HG03280 (cell line): ENCODE measurements at regions not wholly inside any gene's neighbourhood (a gene's known extent, or its start where the extent isn't known, plus 50 kb on each side); places are given as distances from the start of the nearest gene placed in this dataset.

ENCODE experiments used
- ATAC-seq: cut with Tn5 transposase; IDR thresholded peaks from one replicate; pipeline ENCODE4 v1.9.1; 2021; ENCODE audit warnings: mild to moderate bottlenecking, moderate library complexity; ENCODE audit not compliant: unreplicated experiment

DNA sequence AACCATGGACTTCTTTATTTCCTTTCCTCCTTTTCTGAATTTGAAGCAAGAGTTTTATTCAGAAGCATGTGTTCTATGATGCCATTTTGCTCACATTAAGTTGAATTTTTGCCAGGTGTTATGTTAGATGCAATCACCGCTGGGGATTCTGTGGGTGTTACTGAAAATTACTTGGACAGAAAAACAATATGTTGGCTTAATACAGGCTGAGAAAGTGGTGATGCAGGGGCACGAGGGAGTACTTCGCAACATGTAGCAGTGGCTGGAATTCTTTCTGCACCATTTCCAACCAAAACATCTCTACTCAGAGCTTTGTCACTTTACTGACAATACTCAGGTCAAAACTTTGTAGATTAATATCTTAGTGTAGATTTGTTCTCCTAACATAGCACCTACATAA is 109.2 kb upstream of the PCDH18 start:
- no peak for ATAC-seq

DNA sequence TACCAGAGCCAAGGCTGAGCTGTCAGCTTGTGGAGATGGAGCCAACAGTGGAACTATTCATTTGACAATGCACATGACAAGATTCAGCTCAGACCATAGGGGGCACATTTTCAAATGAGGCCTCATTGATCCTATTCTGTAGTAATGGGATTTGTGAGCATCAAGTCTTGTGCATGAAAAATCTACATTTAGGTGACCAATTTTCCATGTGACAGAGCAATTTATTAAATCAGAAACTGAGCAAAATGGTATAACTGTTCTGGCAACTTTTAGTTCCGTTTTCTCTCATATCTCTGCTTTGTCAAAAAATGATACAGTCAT is 108.5 kb upstream of the PCDH18 start:
- no peak for ATAC-seq

DNA sequence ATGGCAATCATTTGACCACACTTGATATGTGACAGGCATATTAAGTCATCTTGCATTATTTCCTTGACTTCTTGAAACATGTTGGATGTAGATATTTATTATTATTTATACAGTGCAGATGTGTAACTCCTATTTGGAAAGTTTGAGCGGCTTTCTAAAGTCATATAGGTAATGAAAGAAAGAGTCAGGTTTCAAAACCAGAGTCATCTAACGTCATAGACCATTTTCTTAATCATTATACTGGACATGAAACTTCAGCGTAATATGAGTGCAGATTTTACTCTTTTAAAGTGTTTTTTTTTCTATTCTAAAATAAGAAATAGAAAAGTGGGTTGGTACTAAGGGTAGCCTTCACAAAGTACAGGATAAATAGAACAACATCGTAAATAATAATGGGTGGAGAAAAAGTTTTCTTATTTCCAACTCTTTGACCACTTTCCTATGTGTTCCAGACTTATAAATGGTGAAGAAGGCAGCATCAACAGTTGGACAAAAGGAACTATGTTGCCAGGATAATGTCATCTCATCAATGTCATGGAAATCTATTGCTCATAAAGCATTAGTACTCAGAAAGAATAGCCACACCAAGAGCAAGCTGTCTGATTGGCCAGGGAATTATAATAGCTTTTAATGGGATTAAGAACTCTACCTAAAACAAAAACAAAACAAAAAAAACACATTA is 108.0 kb upstream of the PCDH18 start:
- ATAC-seq, result peak; percentile 77

DNA sequence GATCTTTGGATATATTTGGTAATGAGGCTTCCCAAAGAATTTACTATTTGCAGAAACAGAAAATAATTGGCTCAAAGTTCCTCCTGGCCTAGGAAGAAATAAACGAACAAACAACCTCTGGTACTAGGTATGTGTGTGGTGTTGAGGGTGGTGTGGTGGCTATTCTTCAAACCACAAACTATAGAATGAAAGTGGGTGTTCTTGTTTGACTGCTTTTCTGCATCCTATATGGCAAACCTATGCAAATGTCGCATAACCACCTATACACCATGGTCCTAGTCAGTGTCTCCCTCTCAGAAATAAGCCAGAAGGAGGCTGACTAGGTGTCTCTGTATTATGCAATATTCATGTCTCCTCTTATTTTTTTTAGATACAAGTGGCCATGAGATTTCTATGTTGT is 106.6 kb upstream of the PCDH18 start:
- no peak for ATAC-seq

DNA sequence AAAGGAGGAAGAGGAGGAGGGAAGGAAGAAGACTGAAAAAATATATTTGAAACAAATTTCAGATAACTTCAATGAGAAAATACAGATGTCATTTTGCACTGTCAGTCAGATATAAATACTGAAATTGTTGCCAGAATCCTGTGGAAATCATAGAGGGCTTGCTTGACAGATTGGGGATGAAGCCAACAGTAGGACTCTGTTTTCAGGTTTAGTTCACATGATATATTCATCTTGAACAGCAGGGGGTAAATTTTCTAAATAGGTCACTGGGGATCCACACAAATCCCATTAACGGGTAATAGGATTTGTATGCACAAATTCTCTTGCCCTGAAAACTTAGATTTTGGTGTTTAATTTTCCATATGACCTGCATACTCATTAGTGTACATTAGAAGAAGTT is 103.3 kb upstream of the PCDH18 start:
- ATAC-seq, result no peak

DNA sequence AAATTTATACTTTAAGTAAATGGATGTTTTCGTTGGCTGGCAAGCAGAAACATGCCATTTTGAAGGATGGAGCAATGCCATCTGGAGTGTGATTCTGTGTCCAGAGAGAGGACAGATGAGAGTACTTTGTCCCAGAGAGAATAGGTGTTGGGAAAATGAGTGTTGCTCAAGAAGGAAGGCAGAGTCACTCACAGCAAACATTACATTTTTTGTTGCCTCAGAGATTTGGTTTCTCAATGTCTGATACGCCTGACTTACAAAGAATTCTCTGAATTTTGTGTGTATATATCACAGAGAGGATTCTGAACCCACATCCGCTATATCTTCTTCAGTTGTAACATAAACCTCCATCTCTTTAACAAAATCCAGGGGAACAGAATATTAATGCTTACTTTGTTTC is 102.8 kb upstream of the PCDH18 start:
- no peak for ATAC-seq

DNA sequence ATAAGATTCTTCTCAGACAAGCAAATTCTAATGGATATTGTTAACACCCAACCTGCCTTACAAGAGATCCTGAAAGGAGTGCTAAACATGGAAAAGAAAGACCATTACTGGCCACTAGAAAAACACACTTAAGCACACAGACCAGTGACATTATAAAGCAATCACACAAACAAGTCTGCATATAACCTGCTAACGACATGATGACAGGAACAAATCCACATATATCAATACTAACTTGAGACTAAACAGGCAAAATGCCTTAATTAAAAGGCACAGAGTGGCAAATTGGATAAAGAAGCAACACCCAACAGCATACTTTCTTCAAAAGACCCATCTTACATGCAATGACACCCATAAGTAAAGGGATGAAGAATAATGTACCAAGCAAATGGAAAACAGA is 100.5 kb upstream of the PCDH18 start:
- no peak for ATAC-seq

DNA sequence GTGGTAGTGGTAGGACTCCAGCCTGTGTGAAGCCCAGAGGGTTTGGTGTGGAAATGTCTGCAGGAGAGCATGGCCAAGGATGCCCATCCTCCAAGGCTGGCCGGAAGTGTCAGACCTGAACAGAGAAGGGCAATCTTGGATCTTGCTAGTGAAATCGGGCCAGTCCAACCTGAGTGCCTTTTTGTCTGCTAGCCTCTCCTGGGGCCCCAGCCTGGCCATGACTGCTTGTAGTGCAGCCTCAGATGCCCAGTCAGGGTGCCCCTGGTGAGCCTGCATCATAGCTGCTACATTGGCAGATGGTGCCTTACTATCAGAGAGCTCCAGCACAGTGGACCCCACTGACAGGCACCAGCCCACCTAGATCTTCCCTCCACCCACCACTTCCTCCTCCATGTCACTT is 99.3 kb upstream of the PCDH18 start:
- ATAC-seq, result no peak

DNA sequence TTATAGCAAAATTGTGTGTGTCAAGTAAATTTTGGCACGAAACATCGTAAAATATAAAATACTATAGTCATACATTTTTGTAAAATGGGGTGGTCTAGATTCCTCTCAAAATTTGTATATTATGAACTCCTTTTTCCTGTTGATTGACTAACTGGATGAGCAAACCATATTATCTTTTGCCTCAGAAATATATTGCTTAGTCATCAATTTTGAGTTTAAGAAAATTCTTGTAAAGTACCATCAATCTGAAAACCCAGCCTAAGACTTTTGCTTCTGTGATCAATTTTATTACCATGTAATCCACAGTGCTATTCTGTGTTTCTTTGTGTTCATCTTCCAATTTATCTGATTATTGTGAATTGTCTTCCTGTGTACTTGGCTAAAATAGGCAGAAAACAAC is 98.0 kb upstream of the PCDH18 start:
- no peak for ATAC-seq

DNA sequence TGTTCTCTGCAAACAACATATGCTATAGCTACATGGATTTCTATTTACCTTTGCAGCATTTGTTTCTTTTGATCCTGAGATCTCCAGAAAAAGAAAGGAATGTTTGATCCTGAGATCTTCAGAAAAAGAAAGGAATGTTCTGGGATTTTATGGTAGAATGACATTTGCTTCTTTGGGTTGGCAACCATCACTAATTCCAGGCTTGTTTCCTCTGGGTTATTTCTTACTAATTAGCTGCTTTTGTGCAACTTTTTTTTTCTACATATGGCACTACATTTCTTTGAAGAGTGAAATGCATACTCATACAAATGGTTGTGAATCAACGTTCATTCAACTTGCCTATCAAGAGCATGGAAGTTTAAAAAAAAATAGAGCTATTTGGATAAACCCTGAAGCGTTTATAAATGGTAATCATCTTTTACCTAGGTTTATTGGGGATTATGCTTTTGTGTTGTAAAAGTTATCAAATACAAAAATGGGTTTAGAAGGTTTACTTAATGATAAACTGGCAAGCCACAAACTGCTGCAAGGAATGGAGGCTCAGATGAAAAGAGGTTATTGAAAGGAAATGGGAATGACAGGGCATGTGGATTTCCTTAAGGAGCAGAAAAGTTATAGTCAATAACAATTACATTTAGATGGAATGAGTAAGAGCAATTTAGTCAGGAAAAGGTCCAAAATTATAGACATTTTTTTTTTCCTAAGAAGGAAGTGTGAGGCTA is 95.6 kb upstream of the PCDH18 start:
- ATAC-seq, result no peak

DNA sequence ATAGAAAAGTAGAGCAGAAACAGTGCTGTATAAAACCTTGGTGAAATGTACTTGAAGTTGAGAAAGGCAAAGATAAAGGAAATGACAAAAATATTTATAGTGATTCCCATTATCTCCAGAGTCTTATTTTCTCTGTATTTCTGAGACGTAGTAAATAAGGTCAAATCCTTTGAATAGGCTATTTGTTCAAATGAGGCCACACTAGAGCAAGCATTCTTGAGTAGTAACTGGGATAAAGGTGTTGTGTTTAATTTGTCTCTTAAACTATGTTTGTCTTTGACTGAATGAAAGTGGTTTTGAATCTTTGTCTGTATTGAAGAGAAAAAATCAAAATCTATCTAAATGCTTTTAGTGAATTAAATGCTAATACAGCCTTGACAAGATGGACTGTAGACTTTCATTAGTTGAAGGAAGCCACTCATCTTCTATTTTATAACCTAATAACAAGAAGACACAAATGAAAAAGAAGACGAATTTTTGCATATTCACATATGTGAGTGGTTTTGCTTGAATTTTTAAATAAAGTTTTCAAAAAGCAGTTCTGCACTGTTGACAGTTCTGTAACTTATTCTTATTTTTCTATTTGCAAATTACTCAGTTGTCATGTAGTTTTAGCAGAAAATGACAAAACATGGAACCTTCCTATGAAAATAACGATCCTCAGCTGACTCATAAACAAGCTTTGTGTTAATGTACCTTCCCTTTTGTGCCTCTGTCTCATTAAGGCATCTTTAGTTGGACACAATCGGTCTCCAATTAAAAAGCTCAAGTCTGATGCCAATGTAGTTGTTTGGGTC is 94.8 kb upstream of the PCDH18 start:
- no peak for ATAC-seq

DNA sequence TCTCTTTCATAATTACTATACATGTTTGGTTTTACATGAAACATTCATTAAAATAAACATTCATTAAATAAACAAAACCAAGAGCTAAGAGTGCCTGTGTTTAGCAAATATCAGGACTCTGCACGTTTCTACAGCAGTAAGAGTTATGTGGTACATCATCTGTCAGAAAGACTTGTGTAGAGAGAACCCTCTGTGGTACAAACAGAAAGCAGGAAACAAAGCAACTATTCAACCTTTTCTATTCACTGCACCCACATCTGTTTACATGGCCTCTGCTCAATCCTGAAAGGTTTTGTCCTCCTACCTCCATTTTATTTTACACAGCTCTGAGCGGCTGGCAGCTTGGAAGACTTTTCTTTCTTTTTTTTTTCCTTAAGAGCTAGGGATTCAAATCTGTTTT is 90.7 kb upstream of the PCDH18 start:
- no peak for ATAC-seq

DNA sequence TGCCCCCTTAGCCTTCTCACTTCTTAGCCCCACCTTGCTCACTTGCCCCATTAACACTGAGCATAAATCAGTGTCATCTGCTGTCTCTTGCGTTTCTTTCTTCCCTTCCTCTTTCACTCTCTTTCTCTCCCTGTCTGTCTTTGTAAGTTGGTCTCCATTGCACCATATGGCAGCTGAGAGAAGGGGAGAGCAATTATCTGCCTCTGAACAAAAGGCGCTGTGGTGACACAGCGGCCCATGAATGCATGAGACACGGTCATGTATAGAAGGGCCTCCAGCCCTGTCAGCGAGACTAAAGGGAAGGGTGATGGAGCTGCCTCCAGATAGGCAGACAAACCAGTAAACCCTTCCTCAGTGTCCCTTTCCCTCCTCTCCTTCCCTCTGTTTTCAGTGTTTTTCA is 88.8 kb upstream of the PCDH18 start:
- ATAC-seq, result no peak

DNA sequence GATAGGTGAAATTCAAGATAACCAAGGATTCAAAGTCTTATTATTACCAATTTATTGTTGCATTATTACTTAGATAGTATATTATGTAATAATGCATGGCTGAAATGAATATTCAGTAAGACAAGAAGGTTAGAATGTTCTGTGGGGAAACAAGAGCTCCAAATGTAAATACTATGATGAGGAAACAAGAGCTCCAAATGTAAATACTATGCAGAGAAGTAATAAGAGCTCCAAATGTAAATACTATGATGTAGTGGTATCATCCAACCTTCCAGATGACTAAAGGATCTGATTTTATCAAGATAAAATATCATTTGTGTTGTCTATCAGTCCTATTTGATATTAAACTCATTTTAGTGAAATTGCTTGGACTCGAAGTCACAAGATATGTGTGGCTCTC is 82.2 kb upstream of the PCDH18 start:
- no peak for ATAC-seq

DNA sequence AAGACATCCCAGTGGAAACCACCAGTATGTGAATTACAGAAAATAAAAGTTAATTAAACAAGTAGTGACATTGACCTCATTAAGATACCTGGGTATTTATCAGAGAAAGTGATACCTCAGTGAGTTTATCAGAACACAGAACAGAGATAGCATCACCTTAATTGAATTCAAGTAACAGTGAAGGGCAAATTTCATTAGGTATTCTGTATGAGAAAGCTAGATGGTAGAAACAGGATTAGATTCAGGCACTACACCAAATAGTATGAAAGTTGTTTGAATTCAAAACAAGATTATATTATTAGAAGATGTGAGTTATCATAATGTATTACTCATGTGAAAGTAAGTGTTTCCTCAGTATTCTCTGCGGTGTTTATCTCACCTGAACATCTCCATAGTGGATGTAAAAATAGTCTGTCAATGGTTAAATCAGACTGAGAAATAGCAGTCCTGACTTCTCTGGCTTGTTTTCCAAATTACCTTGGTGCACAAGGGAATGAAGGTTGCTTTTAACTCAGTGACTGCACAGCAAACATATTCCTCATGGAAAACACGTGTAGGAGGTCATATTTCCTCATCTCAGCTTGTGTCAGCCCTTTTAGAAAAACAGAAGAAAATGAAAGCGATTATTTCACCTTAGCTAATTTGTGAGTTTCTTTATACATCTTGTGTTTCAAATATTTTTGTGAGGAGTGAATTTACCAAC is 79.9 kb upstream of the PCDH18 start:
- ATAC-seq, result no peak

DNA sequence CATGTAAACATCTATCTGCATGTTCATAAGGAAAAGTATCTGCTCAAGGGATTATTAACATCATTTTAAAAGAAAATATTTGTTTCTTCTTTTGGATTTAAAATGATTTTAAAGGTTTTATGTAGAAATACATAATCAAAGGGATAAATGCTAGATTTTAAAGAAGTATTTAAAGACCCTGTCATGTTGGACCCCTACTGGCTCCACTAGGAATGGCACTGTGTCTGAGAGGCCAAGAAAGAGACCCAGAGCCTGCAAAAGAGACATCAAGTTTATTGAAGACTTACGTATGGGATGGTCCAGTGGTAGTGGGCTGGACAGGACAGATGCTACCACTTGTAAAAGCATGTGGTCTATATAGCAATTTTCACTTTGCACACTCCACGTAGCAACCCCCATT is 78.7 kb upstream of the PCDH18 start:
- ATAC-seq, result no peak

DNA sequence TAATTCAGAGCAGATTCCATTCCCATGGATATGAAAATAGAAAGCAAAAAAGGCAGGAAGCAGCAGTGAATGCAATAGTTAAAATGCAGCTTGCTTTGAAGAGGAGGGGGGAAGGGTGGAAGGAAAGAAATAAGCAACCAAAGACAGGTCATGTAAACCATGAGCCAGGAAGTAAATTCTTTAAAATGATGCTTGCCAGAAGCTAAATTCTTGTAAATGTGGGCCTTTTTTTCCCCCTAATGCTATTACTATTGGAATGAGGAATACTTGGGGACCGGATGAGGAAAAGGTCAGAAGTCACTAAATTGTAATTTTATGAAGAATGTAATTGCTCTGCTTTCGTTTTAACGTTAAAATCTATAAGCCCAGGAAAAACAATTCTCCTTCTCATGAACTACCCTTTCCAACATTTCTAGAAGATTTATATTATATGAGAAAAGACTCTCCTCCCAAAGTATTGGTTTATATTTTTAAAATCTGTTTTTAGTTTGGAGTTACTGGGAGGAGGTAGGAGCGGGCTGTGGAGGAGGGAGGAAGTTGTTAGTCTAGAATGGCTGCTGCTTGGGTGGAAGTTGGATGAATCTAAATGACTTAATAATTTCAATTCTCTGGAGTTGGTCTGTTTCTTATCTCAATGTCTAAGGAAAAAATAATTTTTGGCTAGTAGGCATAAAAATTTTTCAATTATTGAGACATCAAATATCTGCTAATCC is 77.6 kb upstream of the PCDH18 start:
- no peak for ATAC-seq

DNA sequence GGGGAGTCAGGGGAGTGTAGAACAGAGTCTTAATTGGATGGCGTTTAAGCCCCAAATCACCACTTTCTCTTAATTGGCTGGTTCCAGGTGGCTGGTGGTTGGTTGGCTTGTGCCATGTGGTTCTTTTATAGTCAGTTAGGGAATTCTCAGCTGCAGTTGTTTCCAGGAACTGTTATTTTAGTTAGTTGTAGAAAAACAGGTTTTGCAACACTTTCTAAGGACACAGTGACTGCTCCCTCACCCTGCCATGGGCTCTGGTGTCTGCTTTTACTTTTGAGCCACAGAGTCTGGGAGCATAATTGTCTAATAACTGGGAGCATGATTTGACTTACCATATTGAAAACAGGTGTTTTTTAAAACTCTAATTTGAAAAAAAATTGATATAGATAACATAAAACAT is 75.8 kb upstream of the PCDH18 start:
- ATAC-seq, result no peak

DNA sequence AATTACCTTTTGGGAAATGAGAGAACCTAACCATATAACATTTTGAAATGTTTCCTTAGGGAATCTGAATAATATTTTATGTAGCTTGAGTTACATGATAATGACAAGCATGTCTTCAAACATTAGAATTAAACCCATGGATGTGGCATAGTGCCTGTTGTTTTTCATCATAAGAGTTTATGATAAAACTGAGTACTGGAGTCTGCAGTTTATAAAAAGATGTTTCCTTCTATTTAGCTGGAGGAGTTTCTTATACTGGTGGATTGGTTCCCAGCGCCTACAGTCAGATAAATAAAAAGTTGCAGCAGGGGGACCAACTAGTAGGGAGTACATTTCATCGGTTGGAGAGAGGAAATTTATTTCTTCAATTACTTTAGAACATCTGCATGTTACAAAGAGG is 70.1 kb upstream of the PCDH18 start:
- ATAC-seq, result no peak

DNA sequence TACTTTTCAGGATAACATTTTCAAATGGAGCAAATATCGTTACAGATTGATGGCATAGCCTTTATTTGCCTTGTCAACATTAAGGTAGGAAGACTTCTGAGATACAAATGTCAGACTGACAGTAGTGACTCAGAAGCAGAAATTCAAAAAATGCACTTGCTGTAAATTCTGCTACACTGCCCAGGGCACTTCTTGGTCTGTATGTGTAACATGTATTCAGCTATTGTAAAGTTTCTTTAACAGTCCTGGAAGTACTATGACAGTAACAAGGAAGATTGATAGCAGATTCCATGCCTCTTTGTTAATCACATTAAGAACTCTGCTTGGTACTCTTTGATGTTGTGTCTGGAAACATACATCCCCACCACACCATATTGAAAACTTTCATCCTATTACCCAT is 69.6 kb upstream of the PCDH18 start:
- ATAC-seq, result no peak

DNA sequence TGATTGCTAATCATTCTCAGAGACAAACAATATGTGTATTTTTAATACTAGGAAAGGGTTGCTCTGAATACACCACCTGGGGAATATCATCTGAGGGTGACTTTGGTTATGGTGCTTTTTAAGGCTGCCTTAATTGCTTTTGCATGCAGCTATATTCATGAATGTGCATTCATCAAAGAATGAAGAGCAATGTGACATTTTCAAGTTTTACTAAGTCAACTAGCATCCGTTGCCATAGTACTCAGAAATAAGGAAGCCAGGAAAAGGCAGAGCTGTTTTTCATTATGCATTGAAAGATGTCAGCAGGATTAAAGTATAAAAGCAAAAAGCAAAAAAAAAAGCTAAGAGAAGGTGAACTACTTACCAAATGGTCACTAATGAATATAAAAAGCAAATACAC is 67.4 kb upstream of the PCDH18 start:
- ATAC-seq, result no peak
